Progenitor cell of endocrine pancreas (in vitro differentiated cells): ENCODE measurements at regions not wholly inside any gene's neighbourhood (a gene's known extent, or its start where the extent isn't known, plus 50 kb on each side); places are given as distances from the start of the nearest gene placed in this dataset.

Experiments used
- DNase-seq: peaks from one replicate; pipeline ENCODE4 v3.0.0; 2021; ENCODE audit warnings: low spot score; ENCODE audit not compliant: unreplicated experiment
- H3K27ac Mint-ChIP-seq: 2 replicates; pipeline ENCODE4 v1.8.0; 2021; ENCODE audit warnings: mild to moderate bottlenecking, moderate library complexity, mixed read lengths
- H3K27me3 Mint-ChIP-seq: 2 replicates; pipeline ENCODE4 v1.8.0; 2021; ENCODE audit warnings: mixed read lengths
- H3K36me3 Mint-ChIP-seq: 2 replicates; pipeline ENCODE4 v1.8.0; 2022; ENCODE audit warnings: mixed read lengths; ENCODE audit not compliant: insufficient read depth
- H3K4me1 Mint-ChIP-seq: 2 replicates; pipeline ENCODE4 v1.8.0; 2021; ENCODE audit warnings: low read depth, mixed read lengths
- H3K4me3 Mint-ChIP-seq: 2 replicates; pipeline ENCODE4 v1.8.0; 2021; ENCODE audit warnings: low read depth, mild to moderate bottlenecking, moderate library complexity, mixed read lengths
- H3K9me3 Mint-ChIP-seq: 2 replicates; pipeline ENCODE4 v1.8.0; 2021; ENCODE audit warnings: low read depth, mixed read lengths
- TF ChIP-seq, protein P1 (sequence below): fragments of 200-600 bp; sonication (generic); IDR thresholded peaks from one replicate; pipeline ENCODE4 v1.5.0; 2021; ENCODE audit warnings: antibody characterized with exemption, mild to moderate bottlenecking; ENCODE audit not compliant: unreplicated experiment

DNA sequence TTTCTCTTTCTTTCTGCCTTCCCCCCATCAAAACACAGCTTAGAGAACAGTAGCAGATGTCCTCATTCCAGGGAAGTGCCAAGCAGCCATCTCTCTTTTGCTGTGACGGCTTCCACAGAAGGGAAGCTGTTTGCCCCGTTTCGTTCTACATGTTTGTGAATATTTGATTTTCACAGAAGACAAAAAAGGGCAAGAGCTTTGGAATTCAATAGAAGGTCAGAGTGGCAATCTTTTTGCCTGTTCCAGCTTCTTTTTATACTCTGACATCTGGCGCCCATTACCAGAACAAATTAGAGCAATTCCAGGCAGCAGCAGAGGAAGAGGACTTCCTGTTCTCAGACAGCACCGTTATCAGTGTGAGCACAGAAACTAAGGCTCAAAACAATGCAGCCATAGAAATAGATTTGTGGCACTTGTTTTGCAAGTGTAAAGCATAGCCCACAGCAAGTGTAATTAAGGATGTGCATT is 79.0 kb upstream of the CDH19 start:
- Mint-ChIP-seq H3K27me3 (no peaks in the 10 kb centered on the region), H3K4me1 (peaks cover 13% of the 10 kb centered on the region), H3K9me3 (peaks cover 12% of the 10 kb centered on the region), H3K4me3 (peak overlapping the region; percentile 37), H3K27ac (peak overlapping the region; percentile 75), H3K36me3 (no peaks in the 10 kb centered on the region)
- TF ChIP-seq, protein P1, sequence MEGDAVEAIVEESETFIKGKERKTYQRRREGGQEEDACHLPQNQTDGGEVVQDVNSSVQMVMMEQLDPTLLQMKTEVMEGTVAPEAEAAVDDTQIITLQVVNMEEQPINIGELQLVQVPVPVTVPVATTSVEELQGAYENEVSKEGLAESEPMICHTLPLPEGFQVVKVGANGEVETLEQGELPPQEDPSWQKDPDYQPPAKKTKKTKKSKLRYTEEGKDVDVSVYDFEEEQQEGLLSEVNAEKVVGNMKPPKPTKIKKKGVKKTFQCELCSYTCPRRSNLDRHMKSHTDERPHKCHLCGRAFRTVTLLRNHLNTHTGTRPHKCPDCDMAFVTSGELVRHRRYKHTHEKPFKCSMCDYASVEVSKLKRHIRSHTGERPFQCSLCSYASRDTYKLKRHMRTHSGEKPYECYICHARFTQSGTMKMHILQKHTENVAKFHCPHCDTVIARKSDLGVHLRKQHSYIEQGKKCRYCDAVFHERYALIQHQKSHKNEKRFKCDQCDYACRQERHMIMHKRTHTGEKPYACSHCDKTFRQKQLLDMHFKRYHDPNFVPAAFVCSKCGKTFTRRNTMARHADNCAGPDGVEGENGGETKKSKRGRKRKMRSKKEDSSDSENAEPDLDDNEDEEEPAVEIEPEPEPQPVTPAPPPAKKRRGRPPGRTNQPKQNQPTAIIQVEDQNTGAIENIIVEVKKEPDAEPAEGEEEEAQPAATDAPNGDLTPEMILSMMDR, result no peak
- no peak for DNase-seq

DNA sequence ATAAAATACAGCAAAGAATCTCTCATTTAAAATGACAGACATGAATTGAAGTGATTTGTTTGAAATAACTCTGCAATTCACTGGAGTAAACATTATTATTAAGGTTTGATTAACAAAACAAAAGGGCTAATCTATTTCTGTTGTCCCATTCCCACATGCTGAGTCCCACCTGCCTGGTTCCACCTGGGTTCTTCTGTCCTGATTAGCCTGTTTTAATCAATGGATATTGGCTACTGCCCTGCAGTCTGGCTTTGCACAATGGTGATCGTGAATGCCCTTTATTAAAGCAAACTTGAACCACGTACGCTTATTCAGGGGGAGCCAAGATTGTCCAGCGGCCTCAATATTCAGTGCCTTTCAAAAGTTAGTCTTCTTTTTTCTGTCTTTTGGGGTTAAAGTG is 72.8 kb upstream of the CDH19 start:
- Mint-ChIP-seq H3K4me3 (no peak overlapping the region), H3K9me3 (peaks cover 11% of the 10 kb centered on the region), H3K27me3 (no peaks in the 10 kb centered on the region), H3K4me1 (peaks cover 5% of the 10 kb centered on the region), H3K27ac (no peak overlapping the region), H3K36me3 (no peaks in the 10 kb centered on the region)
- DNase-seq, result no peak
- TF ChIP-seq, protein P1, result no peak

DNA sequence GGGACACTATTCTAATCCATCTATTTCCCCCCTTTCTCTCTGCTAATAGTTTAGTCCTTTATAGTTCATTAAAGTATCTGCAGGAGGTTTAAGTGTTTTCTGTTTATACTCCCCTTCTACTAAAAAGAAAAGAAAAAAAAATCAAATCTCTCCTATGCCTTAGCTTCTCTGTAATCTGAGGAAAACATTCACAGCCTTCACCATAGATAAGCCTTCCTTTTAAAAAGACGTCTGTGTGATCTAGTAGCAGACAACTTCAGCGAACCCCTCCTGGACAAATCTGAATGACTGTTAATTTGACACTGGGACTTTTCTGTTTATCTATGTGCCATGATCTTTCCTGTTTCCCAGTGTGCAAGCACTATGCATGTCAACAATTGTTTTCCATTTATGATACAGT is 70.4 kb upstream of the CDH19 start:
- Mint-ChIP-seq H3K27me3 (no peaks in the 10 kb centered on the region), H3K27ac (no peak overlapping the region), H3K4me1 (peaks cover 4% of the 10 kb centered on the region), H3K36me3 (no peaks in the 10 kb centered on the region), H3K9me3 (peaks cover 11% of the 10 kb centered on the region), H3K4me3 (no peak overlapping the region)
- TF ChIP-seq, protein P1, result no peak
- no peak for DNase-seq

DNA sequence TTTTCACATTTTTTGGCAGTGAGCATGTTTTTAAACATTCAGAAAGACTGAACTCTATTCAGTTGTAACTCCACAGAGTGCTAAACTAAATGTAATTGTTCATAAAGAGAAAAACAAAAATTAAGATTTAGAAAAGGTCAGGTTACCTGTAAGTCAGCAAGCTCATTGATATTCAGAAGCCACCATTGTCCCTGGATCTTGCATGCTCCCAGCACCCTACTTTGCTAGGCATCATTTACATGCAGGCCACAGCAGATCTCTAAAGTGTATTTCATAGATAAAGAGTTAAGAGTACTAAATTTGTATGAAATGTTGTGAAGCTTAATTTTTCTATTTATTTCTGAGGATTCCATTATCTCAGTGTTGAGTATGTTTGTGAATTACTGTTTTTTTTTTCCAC is 64.8 kb upstream of the CDH19 start:
- DNase-seq, result no peak
- no peak overlapping the region for H3K27ac Mint-ChIP-seq

DNA sequence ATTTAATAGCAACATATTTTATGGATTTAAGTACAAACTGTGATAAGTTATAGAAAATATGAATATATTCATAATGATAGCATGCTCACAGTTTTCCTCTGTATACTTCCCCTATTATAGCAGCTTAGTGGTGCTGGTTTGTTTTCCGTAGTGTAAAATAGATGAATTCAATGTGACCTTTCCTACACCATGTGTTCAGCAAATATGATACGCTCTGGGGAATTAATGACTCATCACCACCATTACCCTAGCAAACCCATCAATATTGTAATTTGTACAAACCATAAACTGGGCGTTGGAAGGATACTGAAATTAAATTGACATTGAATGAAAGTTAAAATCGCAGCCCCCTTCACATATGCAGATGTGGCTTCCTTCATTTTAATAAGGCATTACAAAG is 58.7 kb upstream of the CDH19 start:
- DNase-seq, result no peak
- H3K9me3 Mint-ChIP-seq, result no peaks in the 10 kb centered on the region
- H3K4me1 Mint-ChIP-seq, result no peaks in the 10 kb centered on the region
- H3K27me3 Mint-ChIP-seq, result no peaks in the 10 kb centered on the region
- no peaks in the 10 kb centered on the region for H3K36me3 Mint-ChIP-seq
- no peak overlapping the region for H3K4me3 Mint-ChIP-seq
- H3K27ac Mint-ChIP-seq, result no peak overlapping the region
- TF ChIP-seq, protein P1, result no peak

More for the DNA sequence above, 64.8 kb upstream of the CDH19 start:
- Mint-ChIP-seq H3K9me3 (no peaks in the 10 kb centered on the region), H3K27me3 (no peaks in the 10 kb centered on the region), H3K4me3 (no peak overlapping the region), H3K36me3 (no peaks in the 10 kb centered on the region), H3K4me1 (no peaks in the 10 kb centered on the region)
- TF ChIP-seq, protein P1, result no peak
